ENCODE measurements at regions not wholly inside any gene's neighbourhood (a gene's known extent, or its start where the extent isn't known, plus 50 kb on each side); places are given as distances from the start of the nearest gene placed in this dataset.
A peak's percentile ranks its signal among the peaks of the same experiment; 100 is the strongest.

DNA sequence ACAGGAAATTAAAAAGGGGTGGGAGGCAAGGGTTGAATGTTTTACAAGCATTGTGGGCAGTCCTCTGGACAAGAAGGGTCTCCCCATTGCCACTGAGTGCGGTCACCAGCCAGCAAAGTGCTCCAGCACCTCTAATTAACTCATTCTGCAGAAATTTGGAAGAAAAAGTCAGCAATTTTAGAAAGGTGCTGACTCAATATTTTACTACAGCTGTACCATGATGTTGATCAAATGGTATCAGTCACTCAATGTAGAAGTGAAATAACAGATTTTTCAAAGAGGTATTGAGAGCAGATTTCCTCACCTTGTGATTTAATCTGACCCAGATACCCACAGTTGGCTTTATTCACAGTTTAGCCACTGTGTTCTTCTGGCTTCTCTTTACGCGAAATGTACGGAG is 96.7 kb downstream of the PMP22 start:
- TF ChIP-seq POLR2A (IDR thresholded peaks at IDR 0.05; ENCODE audit: low read depth): no peak
- TF ChIP-seq, protein P1, sequence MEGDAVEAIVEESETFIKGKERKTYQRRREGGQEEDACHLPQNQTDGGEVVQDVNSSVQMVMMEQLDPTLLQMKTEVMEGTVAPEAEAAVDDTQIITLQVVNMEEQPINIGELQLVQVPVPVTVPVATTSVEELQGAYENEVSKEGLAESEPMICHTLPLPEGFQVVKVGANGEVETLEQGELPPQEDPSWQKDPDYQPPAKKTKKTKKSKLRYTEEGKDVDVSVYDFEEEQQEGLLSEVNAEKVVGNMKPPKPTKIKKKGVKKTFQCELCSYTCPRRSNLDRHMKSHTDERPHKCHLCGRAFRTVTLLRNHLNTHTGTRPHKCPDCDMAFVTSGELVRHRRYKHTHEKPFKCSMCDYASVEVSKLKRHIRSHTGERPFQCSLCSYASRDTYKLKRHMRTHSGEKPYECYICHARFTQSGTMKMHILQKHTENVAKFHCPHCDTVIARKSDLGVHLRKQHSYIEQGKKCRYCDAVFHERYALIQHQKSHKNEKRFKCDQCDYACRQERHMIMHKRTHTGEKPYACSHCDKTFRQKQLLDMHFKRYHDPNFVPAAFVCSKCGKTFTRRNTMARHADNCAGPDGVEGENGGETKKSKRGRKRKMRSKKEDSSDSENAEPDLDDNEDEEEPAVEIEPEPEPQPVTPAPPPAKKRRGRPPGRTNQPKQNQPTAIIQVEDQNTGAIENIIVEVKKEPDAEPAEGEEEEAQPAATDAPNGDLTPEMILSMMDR (IDR thresholded peaks at IDR 0.05): no peak
- no peak for TF ChIP-seq EP300 (IDR thresholded peaks at IDR 0.05)
- TF ChIP-seq POLR2AphosphoS5 (IDR thresholded peaks at IDR 0.05): no peak
- intact Hi-C loops (cut with DNase I): no loop called here
- WGBS: 68% methylated on average over 4 of the region's 4 CpGs

DNA sequence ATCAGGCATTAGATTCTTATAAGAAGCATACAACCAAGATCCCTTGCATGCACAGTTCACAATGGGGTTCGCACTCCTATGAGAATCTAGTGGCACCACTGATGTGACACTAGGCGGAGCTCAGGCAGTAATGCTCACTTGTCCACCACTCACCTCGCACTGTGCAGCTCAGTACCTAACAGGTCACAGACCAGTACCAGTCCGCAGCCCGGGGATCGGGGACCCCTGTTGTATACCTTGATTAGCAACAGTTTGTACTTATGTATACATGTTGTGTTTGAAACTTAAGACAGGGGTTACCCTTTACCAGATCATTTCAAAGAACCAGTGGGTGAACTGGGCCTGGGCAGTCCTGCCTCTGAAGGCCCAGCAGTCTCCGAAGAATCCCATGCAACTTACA is 103.7 kb downstream of the PMP22 start:
- Histone ChIP-seq H3K9me3 (no peaks in the 10 kb centered on the region), H3K36me3 (no peaks in the 10 kb centered on the region), H3K27me3 (peaks cover 0 to 10% (median 2%) of the 10 kb centered on the region in 4 donors), H3K27ac (replicated peaks in 1 of 4) (no peak overlapping the region), H3K4me1 (no peaks in the 10 kb centered on the region), H3K4me3 (no peak overlapping the region)
- no peak for TF ChIP-seq POLR2A (IDR thresholded peaks at IDR 0.05; ENCODE audit: low read depth)
- no peak for TF ChIP-seq EP300 (IDR thresholded peaks at IDR 0.05)
- TF ChIP-seq, protein P1 (IDR thresholded peaks at IDR 0.05): no peak
- TF ChIP-seq POLR2AphosphoS5 (IDR thresholded peaks at IDR 0.05): no peak
- intact Hi-C loops (cut with DNase I): no loop called here
- WGBS: 90% methylated on average over 6 of the region's 7 CpGs
- DNase-seq (ENCODE audit: extremely low spot score): peak; percentile 60

More for the DNA sequence above, 96.7 kb downstream of the PMP22 start:
- Histone ChIP-seq H3K4me3 (no peak overlapping the region), H3K27me3 (peaks cover 0 to 19% (median 0%) of the 10 kb centered on the region in 4 donors), H3K4me1 (peaks cover 0 to 4% (median 0%) of the 10 kb centered on the region in 4 donors), H3K27ac (replicated peaks in 1 of 4) (no peak overlapping the region), H3K9me3 (no peaks in the 10 kb centered on the region), H3K36me3 (no peaks in the 10 kb centered on the region)
- peak; percentile 8 for DNase-seq (ENCODE audit: extremely low spot score)

DNA sequence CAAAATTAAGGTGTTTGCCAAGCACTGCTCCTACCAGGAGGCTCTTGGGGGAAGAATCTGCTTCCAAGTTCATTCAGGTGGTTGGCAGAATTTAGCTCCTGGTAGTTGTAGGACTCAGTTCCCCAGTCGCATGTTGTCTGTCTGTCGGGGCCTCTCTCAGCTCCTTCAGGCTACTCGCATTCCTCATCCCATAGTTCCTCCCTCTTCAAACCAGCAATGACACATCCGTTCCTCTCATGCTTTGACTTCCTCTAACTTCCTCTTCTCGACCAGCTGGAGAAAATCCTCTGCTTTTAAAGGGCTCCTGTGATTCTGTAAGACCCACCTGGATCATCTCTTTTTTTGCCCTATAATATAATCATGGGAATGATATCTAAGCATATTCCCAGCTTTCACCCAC is 108.1 kb downstream of the PMP22 start:
- peaks cover 0 to 6% (median 0%) of the 10 kb centered on the region in 4 donors for H3K4me1 ChIP-seq
- H3K9me3 ChIP-seq: no peaks in the 10 kb centered on the region
- no peaks in the 10 kb centered on the region for H3K36me3 ChIP-seq
- peaks cover 0 to 19% (median 2%) of the 10 kb centered on the region in 4 donors for H3K27me3 ChIP-seq
- no peak overlapping the region for H3K4me3 ChIP-seq
- intact Hi-C loops (cut with DNase I): no loop called here
- DNase-seq (ENCODE audit: extremely low spot score): peak; percentile 17
- H3K27ac ChIP-seq (replicated peaks in 1 of 4): no peak overlapping the region
- TF ChIP-seq, protein P1 (IDR thresholded peaks at IDR 0.05): no peak
- TF ChIP-seq POLR2A (IDR thresholded peaks at IDR 0.05; ENCODE audit: low read depth) (no peak), POLR2AphosphoS5 (IDR thresholded peaks at IDR 0.05) (no peak), EP300 (IDR thresholded peaks at IDR 0.05) (no peak)
- WGBS: 32% methylated on average over 5 of the region's 5 CpGs

DNA sequence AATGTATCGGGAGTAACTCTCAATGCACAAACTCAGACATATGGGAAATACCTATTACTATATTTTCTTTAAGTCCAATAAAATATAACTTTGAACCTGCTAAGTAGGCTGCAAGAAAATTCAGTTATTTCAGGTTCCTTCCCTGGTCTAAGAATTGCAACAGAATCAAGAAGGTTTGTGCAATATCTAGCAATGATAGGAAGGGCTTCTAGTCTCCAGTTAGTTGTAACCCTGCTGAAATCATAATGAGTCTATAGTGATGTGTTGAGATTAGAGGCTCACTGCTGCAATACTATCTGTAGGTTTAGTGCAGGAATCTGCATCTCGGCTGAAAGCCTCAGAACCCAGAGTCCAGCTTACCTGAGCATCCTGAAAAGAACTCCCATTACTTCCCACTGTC is 110.5 kb downstream of the PMP22 start:
- no peak overlapping the region for H3K4me3 ChIP-seq
- intact Hi-C loops (cut with DNase I): no loop called here
- H3K27me3 ChIP-seq: peaks cover 0 to 19% (median 2%) of the 10 kb centered on the region in 4 donors
- TF ChIP-seq POLR2A (IDR thresholded peaks at IDR 0.05; ENCODE audit: low read depth) (no peak), EP300 (IDR thresholded peaks at IDR 0.05) (no peak), POLR2AphosphoS5 (IDR thresholded peaks at IDR 0.05) (no peak)
- TF ChIP-seq, protein P1 (IDR thresholded peaks at IDR 0.05): no peak
- H3K9me3 ChIP-seq: no peaks in the 10 kb centered on the region
- no peaks in the 10 kb centered on the region for H3K36me3 ChIP-seq
- WGBS: 91% methylated on average over 2 of the region's 2 CpGs
- DNase-seq (ENCODE audit: extremely low spot score): peak; percentile 50
- H3K4me1 ChIP-seq: peaks cover 0 to 6% (median 0%) of the 10 kb centered on the region in 4 donors
- no peak overlapping the region for H3K27ac ChIP-seq (replicated peaks in 1 of 4)

DNA sequence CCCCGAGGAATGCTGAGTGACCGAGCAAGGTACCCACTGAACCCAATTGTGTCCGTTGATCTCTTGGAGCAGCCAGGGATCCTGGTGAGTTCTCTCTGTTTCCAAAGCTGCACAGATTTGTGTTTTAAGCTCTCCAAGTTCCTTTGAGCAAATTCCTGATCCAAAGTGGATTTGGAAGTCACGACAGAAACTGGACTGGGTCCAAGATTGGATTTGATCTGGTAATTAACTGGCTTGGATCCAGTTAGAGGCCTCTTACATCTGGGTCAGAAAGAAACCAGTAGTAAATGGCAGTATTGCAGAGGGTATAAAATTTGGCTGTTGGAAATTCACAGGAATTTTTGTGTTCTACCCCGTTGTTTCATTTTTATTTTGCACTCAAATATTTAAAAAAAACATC is 119.5 kb downstream of the PMP22 start:
- 74% methylated on average over 5 of the region's 5 CpGs for WGBS
- Histone ChIP-seq H3K4me1 (no peaks in the 10 kb centered on the region), H3K4me3 (no peak overlapping the region), H3K27ac (replicated peaks in 1 of 4) (no peak overlapping the region), H3K9me3 (no peaks in the 10 kb centered on the region), H3K36me3 (no peaks in the 10 kb centered on the region), H3K27me3 (peaks cover 0 to 11% (median 0%) of the 10 kb centered on the region in 4 donors)
- intact Hi-C loops (cut with DNase I): no loop called here
- TF ChIP-seq EP300 (IDR thresholded peaks at IDR 0.05): no peak
- no peak for TF ChIP-seq POLR2AphosphoS5 (IDR thresholded peaks at IDR 0.05)
- no peak for TF ChIP-seq POLR2A (IDR thresholded peaks at IDR 0.05; ENCODE audit: low read depth)
- TF ChIP-seq, protein P1 (IDR thresholded peaks at IDR 0.05): no peak
- peak; percentile 34 for DNase-seq (ENCODE audit: extremely low spot score)

All from esophagus muscularis mucosa (tissue), 4 donors.